GM21528 (cell line): ENCODE measurements at regions not wholly inside any gene's neighbourhood (a gene's known extent, or its start where the extent isn't known, plus 50 kb on each side); places are given as distances from the start of the nearest gene placed in this dataset.
A peak's percentile ranks its signal among the peaks of the same experiment; 100 is the strongest.

Experiments
- ATAC-seq: cut with Tn5 transposase; IDR thresholded peaks from one replicate; pipeline ENCODE4 v1.9.1; 2021; ENCODE audit warnings: mild to moderate bottlenecking, moderate library complexity; ENCODE audit not compliant: unreplicated experiment, low FRiP score

DNA sequence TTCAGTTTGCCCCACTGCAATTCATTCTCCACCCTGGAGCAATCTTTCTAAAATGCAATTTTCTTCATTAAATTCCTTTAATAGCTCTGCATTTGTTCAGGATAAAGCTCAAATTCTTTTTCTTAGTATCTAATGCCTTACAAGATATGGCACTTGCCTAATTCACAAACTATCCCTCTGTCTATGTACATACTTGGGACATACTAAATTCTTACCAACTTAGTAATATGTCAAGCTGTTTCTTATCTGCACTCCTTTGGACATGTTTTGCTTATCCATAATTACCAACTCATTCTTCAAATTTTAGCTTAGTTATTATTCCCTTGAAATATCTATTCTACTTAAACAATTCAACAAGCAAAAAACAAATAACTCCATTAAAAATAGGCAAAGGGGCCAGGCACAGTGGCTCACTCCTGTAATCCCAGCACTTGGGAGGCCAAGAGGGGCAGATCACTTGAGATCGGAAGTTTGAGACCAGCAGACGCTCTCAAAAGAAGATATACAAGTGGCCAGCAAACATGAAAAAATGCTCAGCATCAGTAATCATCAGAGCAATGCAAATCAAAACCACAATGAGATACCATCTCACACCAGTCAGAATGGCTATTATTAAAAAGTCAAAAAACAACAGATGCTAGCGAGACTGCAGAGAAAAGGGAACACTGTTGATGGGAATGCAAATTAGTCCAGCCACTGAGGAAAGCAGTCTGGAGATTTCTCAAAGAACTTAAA lies 96.9 kb downstream of the FAM76B start:
- no peak for ATAC-seq

DNA sequence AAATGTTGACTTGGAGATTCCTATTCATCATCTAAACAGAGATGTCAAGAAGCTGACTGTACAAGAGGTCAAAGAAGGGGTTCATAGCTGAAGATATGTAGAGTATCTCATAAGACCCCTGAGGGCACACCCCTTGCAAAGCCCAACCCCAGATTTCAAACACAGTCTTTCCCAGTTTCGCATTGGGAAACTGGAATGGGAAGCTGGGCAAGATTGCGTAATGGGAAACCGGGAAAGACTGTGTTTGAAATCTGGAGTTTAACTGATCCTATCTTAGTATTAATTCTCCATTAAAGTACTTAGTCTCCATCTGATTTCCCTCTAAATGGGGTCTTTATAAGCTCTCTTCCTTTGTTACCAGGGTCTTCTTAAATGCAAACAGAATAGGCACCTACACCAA lies 99.5 kb downstream of the FAM76B start:
- ATAC-seq: no peak

DNA sequence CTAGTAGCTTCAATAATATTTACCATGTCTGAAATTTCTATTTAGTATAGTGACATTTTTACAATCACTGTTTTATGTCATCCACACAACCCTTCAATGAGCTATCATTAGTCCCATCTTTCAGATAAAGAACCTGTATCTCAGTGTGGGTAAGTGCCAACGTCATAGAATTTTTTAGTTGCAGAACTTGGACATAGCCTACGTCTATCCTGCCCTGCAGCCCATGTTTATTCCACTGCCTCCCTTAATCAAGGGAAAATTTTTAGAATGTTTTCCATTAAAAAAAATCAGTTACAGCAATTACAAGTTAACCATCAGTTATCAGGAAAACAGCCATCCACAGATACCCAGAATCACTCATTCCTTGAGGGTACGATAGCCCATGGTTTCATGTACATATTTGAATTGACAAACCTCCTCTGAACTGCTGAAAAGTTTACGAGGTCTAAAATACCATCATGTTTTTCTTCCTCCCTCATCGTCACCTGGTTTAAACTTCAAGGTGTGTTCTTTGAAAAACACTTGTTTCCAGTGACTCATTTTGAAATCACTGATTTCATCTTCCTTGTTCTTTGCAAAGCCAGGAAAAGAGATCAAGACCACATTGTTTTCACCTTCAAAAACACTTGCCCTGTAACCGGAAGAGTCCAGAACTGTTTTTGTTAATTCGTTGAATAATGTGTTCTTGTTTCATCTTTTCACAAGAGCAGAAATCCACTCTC lies 100.9 kb downstream of the FAM76B start:
- no peak for ATAC-seq

DNA sequence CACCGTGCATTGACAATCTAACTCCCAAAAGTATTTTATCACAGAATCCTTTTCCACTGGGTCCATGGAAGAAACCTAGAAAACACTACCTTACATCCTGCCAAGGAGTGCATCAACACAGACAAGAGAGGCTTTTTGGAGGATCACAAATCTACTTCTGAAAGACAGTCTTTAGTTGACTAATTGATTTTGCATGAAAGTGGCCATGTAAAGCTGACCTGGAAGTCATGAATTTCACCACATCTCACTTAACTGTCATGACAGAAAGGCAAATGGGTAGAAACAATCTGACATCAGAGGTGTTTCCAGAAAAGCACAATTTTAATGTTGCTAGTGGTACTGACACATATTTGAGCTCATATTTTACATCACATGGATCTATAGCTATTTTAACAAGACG lies 101.6 kb downstream of the FAM76B start:
- ATAC-seq: no peak

DNA sequence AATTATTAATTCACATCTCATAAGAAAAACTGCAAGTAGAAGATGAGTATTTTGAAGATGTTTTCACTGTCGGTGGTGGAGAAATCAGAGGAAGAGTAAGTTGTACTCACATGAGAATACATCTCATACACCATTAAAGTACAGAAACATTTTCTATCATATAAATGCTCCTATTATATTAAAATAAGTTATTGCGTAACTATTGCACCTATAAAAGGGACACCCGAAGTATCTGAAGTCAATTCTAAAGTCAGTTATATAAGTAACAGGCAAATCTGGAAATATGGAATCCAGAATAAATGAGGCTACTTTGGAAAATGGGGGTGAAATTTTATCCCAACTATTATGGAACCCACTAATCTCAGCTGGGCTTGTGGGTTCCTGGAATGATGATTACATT lies 103.3 kb downstream of the FAM76B start:
- ATAC-seq: no peak

DNA sequence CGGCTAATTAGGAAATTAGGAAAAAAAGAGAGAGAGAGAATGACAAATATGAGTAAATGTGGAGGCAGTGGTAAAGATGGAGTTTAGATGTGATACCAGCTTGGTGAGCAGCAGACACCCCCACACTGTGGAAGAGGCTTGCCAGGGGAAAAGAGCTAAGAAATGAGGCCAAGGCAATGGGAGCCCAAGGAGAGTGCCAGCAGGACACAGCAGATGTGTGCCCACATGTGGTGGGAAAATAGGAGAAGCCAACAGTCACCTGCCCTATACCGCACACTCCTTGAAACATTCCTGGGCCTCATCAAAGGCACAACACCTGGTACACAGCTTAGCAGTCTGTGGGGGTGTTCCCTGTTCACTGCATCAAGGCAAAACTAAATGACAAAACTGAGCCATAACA lies 104.9 kb downstream of the FAM76B start:
- no peak for ATAC-seq

DNA sequence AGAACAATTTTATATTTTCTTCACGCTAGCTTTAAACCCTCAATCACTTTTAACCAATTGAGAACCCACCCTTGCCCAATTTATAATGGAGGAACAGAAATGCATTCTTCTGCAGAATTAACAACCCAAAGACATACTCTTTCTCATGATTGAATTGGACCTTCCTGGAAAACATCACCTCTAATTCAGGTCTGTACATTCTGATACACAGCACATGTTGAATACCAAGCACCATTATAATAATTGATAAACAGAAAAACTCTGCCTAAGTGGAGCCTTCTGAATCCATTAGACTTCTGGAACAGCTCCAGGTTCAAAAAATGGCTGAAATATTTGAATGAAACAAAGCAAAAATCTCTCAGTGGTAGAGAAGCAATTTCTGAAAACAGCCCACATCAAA lies 105.4 kb downstream of the FAM76B start:
- no peak for ATAC-seq

DNA sequence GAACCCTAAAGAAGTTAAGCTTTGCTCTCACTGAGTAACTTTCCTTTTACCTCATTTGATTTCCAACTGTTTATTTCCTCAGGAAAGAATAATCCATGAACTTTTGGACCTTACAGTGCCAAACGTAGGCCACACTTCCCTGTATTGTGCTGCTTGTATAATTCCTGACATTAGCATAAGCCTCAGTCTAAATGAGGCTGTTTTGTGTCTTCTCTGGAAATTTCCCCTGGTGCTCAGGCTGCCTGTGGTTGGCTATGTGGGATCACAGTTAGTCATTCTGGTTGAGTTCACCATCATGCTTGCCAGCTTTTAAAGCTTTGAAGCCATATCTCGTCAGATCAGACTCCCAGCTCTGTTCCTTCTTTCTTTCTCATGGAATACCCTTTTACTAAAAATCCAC lies 107.0 kb downstream of the FAM76B start:
- ATAC-seq: no peak

DNA sequence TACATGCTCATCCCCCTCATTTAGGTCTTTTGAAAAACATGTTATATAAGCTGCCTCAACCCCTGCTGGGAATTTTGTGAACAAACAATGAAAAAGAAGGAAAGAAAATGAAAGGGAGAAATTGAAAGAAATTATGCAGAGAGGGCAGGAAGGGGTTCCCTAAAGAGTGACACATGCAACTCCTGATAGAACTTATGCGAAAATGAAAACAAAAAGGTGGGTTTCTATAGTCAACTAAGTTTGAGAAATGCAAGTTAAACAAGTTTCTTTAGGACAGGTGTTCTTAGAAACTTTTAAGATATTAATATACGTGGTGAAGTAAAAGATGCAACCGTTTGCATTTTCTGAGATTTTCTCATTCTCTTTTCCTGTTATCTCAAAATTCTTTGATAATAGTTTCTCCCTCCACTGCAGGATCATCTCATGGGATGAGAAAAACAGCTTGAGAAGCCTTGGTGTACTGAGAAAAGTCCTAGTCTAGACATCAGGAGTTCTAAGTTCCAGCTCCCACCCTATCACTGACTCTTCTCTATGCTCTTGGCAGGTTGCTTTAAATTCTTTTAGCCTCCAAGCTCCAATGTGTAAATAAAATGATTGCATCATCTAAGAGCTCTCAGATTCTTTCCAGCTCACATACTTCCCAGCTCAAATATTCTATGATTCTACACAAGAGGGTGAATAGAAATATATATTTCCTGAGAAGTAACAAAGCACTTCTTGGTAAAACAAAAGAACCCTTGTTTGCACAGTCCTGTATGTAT lies 109.2 kb downstream of the FAM76B start:
- peak; percentile 88 for ATAC-seq

DNA sequence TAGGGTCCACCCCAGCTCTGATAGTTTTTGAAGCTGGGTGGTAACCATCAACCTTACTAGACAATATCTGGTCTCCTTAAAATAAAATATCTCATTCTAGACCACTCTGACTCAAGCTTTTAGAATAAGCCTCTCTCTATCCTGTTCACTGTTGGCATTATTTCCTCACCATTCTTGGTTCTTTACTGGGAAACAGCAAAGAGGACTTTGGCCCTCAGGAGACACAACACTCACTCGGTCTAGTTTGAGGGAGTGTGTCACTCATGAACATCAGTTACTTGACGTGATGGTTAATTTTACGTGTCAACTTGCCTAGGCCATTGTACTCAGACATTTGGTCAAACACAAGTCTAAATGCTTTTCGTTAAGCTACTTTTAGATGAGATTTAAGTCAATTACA lies 110.6 kb downstream of the FAM76B start:
- no peak for ATAC-seq

DNA sequence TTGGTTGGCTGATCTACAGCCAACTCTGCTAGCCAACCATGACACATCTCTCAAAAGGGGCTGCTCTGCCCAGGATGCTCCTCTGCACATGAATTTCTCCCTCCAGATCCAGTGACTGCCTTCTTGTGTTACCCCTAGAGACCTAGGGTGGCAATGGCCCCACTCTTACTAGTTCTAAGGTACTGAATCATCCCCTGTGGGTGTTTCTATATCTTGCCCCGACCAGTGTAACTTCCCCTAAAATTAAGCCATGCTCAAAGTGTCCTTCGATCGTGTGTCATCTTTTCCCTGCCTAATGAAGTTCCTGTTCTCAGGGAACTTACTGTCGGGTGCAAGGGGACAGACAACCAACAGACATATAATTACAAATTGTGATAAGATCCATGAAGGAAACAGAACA lies 113.3 kb downstream of the FAM76B start:
- ATAC-seq: no peak

DNA sequence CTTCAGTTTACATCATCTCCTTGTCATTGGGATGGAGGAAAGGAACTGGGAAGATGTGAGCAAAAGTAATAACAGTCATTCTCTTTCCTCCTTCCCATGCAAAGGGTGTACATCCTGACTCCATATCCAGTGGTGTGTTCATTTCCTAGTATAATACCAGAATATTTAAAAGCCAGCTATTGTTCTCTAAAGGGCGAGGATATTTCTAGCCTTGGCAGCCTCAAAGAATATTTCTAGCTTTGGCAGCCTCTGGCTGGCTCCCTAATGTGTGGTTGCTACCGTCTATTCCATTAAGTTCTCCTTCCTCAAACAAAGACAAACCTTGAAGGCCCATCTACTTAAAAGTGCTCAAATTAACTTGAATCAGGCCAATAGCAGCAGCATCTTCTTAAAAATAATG lies 114.0 kb downstream of the FAM76B start:
- ATAC-seq: no peak

DNA sequence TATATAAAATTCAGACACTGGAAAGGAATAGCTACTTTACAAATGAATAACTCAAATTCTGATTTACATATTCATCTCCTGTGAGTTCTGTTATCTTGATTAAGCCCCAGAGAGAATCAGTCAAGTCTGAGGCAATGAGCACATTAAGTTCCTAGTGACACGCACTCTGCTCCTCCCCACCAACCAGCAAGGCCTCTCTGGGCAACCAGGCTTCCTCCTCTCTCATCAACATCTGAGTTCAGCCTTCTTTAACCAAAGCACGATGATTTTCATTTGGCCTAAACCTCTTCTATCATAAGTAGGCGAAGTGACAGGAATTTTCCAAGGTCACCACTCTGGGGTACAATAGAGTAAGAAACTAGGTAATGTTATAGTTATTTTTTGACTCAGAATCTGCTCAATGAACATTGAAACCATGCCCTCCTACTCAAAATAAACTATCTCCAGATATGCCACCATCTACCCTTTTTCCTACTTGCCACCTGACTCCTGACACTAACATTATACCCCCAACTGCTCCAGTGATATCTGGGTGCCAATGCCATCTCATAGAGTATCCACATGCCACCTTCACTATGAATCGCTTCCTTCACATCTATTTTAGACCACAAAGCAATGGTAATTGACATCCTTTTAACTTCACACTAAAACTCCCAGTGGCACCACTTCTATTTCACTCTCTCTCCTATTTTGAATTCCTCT lies 114.8 kb downstream of the FAM76B start:
- no peak for ATAC-seq

DNA sequence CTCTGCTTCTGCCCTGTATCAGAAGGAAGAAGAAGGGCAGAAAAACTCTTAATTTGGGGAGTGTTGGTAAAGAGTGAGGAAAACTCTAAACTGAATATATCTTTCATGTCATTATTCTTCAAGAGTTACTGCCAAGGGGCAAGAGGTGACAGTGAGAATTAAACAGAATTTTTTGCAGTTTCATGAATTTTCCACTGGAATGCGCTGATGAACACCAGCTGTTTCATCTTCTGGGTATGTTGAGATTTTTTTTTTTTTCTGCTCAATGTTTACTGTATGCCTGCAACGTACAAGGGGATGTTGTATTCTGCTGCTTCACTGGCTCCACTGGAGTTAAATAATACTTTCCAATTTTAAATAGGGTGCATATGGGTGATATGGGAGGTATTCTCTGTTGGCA lies 117.8 kb downstream of the FAM76B start:
- ATAC-seq: no peak

DNA sequence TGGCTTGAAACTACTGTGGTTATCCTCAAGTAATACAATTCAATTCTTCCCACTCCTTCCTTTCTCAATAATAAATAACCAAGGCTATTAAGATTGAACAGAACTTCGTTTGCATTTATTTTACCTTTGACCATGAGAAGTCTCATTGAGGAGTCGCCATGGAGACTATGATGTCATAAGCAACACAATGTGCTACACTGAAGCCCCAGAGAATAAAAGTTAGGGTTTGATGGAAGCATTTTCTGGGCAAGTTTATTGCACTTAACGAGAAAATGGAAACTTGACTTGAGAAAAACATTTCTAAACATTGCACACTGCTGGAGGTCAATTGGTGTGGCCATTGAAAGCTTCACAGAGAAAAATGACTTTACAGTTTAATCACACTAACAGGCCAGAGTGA lies 121.5 kb downstream of the FAM76B start:
- no peak for ATAC-seq

DNA sequence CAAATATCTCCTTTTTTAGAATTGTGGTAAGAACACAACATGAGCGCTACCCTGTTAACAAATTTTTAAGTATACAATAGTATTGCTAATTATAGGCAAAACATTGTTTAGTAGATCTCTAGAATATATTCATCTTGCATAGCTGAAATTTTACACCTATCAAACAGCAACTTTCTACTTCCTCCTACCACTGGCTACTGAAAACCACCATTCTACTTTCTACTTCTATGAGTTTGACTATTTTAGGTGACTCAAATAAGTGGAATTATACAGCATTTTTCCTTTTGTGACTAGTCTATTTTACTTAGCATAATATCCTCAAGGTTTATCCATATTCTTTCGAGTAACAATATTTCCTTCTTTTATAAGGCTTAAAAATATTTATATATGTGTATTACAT lies 128.4 kb downstream of the FAM76B start:
- no peak for ATAC-seq

DNA sequence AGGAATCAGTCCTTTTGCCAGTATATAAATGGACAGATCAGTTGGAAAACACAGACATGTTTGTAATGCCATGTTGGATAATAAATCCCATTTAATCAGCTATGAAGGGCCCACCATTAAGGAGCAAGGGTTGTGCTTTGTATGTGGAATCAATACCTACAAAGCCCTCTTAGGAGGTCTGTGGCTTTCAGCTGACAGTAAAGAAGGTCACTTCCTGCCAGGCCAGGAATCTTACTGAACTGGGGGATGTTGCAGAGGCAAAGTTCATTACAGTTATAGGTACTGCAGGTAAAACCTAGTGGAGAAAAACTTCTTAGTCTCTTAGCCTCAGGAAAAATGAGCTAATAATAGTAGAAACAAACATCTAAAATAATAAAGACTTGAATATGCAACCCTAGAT lies 129.5 kb downstream of the FAM76B start:
- no peak for ATAC-seq

DNA sequence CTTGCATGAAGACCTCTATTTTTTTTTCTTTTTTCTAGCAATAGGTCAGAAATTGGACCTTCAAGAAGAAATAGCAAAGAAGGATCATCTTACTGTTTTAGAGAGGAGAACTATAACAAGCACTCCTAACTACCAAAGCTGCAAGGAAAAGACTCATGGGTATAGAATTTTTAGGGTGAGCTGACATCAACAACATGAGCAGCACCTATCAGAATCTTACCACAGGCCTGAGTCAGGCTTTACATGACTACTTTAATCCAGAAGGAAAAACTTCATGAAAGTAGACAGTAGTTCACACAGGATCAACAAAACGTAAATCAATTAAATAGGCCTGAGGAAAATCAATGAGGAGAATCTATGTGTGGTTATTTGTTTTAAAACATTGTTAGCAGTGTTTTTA lies 130.5 kb downstream of the FAM76B start:
- no peak for ATAC-seq

DNA sequence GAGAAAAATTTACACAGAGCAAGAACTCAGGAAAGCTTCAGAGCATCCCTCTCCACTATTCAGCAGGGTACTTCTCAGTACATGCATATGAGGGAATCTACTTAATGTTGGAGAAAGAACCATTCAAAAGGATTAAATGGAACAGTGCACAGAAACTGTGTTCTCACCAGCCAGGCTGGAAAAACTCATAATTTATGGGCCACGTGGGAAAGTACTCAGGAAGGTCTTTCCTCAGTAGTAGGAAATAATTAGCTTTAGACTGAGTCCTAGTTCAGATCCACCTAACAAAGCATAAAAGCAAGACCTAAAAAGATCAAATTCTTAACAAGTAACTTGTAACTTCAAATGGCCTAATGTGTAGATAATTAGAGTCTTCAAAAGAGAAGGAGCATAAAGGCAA lies 134.0 kb downstream of the FAM76B start:
- no peak for ATAC-seq

DNA sequence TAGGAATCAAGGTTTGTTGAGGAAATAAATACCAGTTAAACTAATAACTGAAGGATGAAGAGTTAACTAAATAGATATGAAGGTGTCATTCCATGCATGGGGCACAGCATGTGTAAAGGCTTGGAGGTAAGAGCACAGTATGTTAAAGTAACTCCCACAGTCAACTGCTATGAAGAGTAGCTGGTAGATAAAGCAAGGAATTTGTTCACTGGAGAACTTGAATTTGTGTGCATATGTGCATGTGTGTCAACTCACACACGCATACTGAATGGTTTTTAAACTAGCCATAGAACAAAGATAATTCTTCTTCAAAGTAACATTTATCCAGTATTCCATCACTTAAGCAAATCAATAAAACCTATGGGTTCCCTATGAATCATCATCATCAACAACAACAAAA lies 135.9 kb downstream of the FAM76B start:
- no peak for ATAC-seq

DNA sequence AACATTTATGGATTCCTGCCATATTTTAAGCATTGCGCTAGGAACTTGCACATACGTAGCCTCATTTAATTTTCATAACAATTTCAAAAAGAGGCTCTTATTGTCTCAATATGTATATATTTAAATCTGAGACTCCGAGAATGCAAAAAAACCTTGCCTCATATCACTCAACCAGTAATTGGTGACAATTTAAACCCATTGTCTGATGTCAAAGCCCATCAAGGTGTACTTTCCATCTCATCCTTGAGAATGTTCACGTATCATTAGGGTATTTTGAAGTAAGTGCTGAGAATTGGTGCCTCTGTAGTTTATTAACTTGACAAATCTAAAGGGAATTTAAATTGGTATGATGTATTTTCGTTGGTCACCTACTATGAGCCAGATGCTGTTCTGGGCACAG lies 136.5 kb downstream of the FAM76B start:
- ATAC-seq: no peak
